ENCODE measurements at regions not wholly inside any gene's neighbourhood (a gene's known extent, or its start where the extent isn't known, plus 50 kb on each side); places are given as distances from the start of the nearest gene placed in this dataset.

DNA sequence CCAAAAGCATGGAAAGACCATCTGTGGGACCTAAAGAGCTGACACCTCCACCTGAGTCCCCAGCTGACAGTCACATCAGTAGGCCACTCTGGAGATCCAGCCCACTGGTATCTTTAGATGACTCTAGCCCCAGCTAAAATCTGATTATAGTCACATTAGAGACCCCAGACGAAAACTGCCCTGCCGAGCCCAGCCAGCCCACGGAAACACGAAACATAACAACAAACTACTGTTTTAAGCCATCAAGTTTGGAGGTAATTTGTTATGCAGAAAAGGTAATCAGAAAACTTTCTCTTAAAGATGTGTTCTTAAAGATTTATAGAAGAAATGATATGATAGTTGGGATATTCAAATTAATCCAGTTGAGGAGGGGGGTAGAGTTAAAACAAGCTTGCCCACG lies 175.7 kb downstream of the DHX15 start:
- no peak for TF ChIP-seq JUND (IDR thresholded peaks at IDR 0.05)
- no peak for TF ChIP-seq CTCF (IDR thresholded peaks at IDR 0.05; ENCODE audit: low read depth, low read length, missing input control)
- no peak for TF ChIP-seq FOXA1 (IDR thresholded peaks at IDR 0.05)
- TF ChIP-seq TAF1 (conservative IDR thresholded peaks at IDR 0.05), result no peak
- no peak for TF ChIP-seq GABPA (IDR thresholded peaks at IDR 0.05 in 1 of 2, conservative IDR thresholded peaks at IDR 0.05 in 1 of 2)
- no peak for TF ChIP-seq REST (IDR thresholded peaks at IDR 0.05)
